GM18511 (cell line): ENCODE measurements at regions not wholly inside any gene's neighbourhood (a gene's known extent, or its start where the extent isn't known, plus 50 kb on each side); places are given as distances from the start of the nearest gene placed in this dataset.

Source experiments
- ATAC-seq: cut with Tn5 transposase; IDR thresholded peaks from one replicate; pipeline ENCODE4 v1.9.1; 2021; ENCODE audit warnings: mild to moderate bottlenecking, moderate library complexity; ENCODE audit not compliant: unreplicated experiment

DNA sequence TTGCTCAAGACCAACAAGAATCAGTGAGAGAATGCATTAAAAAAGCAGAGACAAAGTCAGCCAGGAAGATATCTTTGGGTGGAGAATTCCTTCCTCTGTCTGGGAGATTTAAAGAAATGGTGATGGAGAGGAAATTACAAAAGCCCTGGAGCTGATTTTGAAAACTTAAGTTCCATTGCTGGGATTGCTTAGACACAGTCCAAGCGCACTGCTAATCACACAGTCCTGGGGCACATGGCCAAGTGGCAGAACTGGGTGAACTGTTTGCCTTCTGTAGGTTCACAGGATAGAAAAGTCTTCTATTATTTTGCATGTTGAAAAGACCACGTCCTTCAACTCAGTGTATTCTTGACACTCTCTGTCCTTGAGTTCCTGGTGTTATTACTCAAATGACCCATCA lies 284.9 kb upstream of the FBXL7 start:
- ATAC-seq = no peak

DNA sequence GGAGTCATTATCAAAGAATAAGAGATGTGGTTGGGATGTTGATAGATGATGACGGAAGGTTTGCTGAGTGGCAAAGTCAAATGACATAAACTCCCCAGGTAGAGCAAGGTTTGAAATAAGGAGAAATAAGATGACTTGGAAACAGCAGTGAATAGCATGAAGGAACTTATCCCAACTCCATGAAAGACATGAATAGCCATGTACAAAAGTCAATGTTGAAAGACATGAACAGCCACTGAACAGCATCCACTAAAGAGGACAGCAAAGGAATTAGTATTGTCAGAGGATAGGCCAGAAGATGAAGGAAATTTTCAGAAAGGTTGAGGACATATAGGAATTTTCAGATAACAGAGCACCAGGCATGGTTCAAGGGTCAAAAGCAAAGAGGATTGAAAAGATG lies 286.0 kb upstream of the FBXL7 start:
- no peak for ATAC-seq

DNA sequence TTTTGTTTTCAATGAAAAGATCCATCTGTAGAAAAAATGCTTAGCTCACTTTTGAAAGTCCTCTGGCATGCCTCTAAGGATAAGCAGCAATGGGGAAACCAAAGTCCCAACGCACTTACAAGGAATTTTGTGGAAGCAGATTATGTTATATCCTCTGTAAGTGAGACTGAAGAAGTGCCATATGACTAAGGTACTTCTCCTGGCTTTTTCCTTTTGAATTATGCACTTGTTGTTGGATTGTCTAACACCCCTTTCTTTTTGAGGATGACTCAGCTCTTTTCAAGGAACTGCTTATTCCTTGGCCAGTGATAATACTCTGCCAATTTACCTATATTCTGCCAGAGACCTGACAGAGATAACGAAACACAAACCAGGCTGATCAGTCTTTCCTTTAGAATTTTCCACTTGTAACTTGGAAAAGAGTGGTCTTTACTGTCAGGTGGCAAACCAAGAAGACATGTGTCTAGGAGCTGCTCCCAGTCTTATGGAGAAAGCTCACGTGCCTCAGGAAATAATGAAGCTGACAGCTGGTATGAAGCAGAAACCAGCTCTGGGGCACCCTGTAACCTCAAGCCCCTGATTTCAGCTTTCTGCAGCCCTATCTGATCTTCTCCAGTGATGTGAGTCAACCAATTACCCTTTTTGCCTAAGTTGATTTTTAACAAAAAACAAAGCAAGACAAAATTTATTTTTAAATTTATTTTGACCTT lies 290.8 kb upstream of the FBXL7 start:
- ATAC-seq = no peak

DNA sequence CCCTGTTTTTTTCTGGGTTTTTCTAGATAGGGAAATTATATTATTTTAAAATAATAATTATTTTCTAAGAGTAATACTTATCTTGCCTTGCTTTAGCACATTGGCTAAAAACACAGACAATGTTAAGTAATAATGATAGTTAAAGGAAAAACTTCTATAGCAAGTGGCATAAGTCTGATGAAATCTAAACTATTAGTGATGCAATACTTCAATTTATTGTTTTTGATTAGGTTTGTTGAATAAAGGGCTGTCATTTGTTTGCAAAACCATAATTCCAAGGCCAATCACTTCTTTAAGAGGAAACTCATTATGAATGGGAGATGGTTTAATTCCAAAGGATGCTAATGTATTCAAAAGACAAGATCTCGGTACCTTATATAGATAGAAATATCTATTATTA lies 293.8 kb upstream of the FBXL7 start:
- ATAC-seq = no peak

DNA sequence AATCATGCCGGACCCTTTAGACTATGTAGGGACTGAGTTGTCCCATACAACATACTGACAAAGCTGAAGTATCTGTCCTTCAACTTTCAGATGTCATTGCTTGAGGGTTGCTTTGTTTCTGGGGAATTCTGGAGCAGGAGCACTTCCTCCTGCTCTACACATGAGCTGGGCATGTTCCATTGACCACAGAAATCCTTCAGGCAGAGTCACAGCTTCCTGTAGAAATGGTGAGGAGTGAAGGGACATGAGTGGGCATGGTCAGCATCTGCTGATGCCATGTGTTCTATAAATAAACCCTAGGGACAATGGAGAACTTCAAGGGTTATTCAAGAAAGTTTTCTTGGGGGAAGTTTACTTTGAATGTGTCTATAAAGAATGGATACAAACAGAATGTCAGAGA lies 296.6 kb upstream of the FBXL7 start:
- no peak for ATAC-seq

DNA sequence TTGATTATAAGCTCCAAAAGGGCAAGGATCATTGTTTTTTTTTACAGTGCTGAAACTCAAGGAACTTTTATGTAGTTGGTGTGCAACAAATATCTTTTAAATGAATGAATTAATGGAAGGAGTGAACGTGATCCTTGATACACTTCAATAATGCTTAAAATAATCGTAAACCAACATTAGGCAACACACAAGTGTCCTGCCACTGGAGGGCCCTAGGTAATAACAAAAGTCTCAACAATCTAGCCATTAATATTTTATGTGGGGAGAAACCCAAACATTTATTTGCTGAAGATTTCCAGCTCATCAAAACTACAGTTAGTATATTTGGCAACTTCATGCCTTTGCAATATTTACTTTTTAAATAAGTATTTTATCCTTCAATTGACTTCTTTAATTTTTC lies 309.0 kb upstream of the FBXL7 start:
- no peak for ATAC-seq

DNA sequence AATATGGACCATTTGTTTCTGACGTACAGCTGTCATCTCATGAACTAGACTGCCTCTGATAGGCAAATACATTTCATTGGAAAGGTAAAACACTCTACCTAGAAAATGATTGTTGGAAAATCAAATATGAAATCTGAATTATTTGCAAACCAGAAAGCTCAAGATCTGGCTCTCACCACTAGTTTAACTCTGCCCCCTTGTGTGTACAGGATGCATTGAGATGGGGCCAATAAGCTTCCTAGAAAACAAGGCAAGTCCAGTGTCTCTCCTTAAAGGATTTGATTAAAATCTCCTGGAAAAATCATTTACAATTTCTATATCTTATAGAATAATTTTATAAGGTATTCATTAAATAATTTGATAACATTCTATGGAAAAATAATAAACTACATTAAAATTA lies 311.9 kb upstream of the ANKH start:
- no peak for ATAC-seq

DNA sequence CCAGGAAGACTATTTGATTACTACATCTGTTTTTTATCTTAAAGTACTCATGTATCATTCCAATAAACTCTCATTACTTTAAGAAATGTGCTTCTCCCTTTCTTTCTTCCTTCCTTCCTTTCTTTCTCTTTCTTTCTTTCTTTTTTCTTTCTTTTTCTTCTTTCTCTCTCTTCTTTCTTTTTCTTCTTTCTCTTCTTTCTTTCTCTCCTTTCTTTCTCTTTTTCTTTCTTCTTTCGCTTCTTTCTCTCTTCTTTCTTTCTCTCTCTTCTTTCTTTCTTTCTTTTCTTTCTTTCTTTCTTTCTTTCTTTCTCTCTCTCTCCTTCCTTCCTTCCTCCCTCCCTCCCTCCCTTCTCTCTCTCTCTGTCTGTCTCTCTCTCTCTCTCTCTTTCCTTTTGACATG lies 298.6 kb upstream of the ANKH start:
- no peak for ATAC-seq

DNA sequence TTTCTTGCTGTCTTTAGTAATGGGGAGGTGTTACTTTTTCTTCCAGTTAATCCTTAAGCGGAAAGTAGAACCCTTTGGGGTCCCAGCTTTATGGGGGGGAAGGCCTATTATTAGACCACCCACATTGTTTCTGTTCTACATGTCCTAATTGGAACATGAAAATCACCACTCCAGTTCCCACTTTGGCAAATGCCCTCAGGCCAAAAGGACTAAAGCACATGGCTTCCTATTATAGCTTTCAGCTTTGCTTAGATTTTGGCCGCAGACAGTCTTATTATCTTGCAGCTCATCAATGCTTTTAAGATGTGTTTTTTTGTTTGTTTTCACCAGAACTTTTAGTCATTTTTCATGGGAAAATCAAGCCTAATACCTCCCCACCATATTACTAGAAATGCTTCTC lies 296.8 kb upstream of the ANKH start:
- no peak for ATAC-seq

DNA sequence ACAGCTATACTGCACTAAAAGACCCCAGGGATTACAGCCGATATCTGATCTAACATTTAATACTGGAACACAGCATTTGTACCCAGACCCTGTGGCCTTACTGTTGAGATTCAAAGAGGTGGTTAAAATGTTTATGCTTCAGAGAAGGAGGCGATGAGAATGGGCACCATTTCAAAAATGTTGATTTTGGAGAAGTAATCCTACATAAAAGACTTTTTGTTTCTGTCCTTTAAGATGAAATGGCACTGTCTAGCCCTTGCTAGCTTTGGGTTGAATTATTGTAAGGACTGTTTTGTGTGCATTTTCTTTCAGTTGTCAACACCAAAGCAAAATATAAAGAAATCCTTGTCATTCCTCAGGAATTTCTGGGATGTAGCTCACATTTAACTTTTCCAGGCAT lies 288.5 kb upstream of the ANKH start:
- ATAC-seq = no peak

DNA sequence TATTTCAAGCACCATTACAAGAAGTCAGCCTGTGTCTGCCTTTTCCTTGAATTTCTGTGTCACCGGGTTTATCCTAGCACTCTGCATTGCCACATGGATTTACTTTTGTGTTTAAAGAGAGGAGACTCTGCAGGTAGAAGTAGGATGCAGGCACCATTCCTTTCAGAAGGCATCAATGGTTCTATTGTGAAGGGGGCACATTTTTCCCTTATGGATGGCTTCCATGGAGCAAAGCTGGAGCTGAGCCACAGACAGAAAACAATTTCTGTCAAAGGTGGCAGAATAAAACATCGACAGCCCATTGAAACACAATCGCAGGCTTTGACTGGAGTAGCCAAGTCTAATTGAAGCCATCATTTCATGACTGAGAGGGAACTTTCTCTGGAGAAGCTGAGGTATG lies 288.0 kb upstream of the ANKH start:
- no peak for ATAC-seq

DNA sequence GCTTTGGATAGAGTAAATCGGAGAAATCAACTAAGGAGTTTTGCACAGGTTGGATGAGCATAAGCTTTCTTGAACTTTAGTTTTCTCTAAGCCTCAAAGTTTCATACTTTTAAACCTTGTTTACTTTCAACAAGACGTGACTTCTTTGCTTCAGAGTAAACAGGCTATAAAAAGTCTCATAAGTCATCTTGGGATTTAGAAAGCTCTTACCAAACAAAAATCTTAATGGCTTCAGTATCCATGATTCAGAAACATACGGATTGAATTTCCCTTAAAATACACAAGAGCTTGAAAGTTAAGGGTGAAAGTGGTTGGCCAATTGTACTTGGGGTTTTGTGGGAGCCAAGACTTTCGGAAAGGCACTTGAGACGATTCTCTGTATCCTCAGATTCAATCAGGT lies 270.9 kb upstream of the ANKH start:
- no peak for ATAC-seq

DNA sequence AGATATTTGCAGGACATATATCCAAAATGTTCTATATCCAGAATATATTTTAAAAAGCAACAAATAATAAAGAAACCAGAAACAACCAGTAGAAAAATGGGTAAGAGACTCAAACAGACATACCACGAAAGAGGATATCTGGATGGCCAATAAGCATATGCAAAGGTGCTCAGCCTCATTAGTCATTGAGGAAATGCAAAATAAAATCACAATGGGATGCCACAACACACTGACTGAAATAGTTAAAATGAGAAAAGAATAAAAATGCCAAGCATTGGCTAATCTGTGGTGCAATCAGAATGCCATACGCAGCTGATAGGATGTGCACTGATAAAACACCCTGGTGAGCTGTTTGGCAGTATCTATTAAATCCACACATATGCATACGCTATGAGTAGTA lies 265.8 kb upstream of the ANKH start:
- no peak for ATAC-seq

DNA sequence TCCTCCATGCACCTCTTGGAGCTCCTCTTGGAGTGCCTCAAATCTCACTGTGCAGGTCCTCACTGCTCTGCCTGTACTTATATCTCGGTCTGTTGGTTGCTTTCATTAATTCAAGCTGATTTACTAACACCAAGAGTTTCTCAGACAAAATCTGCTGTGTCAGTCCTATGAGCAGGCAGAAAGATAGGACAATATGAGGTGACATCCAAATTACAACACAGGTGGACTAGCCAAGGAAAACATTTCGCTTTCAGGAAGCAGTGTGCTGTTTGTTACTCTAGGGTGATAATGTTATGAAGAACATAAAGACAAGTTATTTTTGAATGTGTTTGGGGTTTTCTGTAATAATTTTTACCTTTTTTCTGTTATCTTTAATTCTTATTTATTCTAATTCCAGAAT lies 264.1 kb upstream of the ANKH start:
- no peak for ATAC-seq

DNA sequence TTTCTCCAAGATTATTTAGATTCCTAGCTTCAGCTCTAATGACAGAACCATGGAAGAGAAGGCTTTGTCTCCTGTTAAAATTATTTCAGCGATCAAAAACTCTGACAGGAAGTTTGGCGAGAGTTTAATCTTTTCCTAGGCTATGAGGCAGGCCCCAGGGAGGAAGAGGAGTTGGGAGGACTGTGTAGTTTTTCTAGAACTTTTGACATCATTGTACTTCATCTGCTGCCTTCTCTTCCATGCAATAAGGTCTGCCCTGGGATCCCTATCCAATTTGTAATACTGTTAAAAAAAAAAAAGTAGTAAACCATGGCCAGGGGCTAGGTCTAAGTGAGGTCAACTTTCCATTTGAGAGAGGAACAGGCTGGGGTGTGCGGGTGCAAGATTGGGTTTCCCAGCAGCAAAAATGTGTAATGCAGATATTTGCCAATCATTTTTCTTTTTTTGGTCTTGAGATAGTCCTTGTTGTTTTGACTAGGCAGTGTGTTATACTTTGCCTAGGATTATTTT lies 261.9 kb upstream of the ANKH start:
- no peak for ATAC-seq

DNA sequence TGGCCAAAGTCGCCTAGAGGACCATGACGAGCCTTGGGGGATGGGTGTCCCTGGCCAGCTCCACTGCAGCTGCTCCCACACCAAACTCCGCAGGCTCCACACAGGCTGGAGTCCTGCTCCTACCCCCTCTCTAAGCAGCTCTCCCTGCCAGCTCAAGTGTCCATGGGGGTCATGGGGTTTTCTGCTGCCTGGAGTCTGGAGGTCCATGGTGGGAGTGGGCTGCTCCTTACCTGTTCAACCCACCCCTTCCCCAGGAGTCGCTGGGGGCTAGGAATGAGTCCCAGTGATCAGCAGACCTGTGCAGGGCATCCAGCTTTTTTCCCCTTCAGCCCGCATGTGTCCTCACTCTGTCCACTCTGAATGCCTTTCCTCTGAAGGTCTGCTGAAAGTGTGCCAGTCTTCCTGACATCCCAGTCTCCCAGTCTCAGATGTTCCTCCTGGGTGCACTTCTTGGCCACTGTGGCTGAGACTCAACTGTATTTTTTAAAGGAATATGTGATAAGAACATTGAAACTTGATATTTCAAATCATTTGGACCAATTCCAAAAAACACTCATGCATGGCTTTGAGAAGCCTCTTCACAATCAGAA lies 261.3 kb upstream of the ANKH start:
- ATAC-seq = no peak

DNA sequence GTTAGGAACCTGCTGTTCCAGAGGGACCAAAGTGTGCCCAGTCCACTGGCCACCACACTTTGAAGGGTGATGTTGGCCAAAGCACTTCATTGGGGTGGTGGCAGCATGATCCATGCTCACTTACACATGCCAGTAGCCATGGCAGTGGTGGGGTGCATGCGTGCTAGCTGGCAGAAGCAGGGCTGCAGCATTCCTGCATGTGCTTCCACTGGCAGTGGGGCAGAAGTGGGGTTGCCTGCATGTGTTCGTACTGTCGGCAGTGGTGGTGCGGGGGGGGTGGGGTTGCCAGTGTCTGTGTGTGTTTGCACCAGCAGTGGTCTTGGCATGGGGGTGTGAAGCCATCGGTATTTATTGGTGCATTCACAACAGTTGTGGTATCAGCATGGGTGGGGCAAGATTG lies 260.3 kb upstream of the ANKH start:
- ATAC-seq = no peak

DNA sequence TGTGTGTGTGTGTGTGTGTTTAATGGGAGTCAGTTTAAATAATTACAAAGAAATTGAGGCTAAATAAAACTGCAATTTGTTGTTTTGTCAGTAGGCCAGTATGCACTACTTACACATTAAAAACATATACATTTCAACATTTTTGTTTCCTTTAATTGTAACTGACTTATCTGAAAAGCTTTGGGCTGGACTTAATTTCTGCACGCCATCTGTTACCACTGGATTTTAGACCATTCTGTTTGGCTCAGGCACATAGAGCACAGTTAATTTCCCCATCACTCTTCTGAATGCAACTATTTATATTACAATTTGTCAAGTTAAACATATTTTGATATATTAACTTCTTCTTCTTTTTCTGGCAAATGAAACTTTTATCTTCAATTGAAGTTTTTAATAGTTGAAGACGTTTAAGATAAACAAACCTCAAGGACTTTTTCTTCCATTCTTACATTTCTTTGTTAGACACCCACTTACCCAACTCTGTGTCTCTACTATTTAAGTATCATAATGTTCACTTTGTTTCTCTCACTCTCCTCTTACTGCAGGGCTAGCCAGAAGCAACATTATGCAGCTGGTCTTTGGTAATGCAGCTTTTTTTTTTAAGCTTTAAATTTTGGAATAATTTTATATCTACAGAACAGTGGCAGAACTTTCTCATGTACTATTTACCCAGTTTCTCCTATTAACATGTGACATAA lies 253.4 kb upstream of the ANKH start:
- no peak for ATAC-seq

DNA sequence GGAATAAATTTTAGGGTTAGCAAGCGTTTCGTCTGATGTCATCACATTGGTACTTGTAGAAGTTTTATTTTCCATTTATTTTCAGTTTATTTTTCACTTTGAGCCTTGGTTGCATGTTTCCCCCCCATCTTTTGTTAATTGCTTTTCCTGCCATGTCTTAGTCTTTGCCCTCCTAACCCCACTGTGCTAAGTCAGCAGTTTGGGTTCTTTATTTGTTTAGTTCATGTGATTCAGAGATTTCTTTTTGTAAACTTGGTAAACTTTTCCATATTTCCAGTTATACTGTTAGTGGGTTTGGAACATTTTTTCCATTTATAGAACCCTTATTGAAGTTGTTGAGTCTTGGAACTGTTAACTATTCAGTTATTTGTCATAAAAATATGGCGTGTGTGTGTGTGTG lies 252.9 kb upstream of the ANKH start:
- ATAC-seq = no peak

DNA sequence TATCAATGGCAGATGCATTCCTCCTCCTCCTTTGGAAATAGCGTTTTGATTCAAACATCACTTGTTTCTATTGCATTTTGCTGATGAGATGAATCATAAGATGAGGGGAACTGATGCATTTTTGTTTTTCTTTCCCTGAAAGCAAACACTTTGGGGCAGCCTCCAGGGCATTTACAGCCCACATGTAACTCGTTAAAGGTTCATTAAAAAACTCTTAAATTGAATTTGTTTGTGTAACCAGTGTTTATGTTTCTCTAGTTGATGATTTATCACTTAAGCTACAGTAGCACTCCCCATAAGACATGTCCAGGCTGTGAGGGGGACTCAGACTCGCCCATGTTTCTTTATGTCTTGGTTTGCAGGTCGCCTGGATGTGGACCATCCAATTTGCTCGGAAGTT lies 246.1 kb upstream of the ANKH start:
- ATAC-seq = no peak

DNA sequence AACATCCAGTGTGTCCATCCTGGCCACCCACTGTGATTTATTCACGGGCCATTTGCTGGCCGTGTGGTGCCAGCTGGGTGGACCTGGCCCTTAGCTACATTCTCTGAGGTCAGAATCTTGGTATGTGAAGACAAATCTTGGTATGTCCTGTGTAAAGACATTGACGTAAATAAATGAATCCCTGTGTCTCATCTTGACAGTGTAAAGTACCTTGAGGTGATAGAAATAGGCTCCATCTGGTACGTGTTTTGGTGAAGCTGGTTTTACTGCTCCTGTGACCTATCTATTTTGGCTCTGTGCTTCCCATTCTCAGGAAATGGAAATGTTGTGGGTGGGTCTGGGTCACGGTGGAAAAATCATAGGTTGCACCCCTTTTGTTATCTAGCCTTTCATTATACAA lies 245.4 kb upstream of the ANKH start:
- no peak for ATAC-seq

DNA sequence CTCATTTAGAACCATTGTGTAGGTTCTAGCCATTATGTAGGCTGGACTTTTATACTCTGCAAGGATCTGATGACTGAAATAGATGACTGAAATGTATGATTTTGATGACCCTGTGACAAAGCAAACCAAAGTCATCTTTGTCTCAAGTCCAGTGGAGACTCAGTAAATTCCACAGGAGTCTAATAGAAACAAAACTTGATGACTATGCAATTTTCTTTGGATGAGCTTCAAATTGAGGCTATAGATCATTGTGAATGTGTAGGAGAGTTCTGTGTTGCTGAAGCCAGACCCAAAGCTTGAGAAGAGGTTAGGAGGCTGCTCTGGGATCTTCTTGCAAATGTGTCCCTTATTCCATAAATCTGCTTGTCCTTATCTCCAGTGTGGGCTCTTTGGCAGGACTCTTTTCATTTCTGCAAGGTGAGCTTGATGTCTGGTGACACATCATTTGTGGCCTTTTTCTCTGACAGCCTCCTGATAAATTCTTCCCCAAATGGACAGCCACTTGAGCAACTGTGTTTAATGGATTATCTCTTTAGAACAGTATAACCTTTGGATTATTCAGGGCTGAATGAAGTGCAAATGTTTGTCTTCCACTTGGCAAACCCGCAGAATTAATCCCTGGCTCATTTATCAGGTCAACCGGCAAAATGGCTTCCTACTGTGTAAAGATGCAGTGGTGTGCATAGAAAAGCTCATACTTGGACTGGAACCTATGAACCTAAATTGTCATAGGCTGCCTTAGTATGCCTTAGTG lies 235.1 kb upstream of the ANKH start:
- no peak for ATAC-seq
